Cardiac fibroblast (primary cell): ENCODE measurements at regions not wholly inside any gene's neighbourhood (a gene's known extent, or its start where the extent isn't known, plus 50 kb on each side); places are given as distances from the start of the nearest gene placed in this dataset.
A peak's percentile ranks its signal among the peaks of the same experiment; 100 is the strongest.

Source experiments
- DNase-seq, 2 donors: peaks; one replicate each; pipeline versions ENCODE4 v3.0.0 to v3.0.0-alpha.2; 2010; ENCODE audit warnings: low read depth in 2 of 2
- H3K4me3 ChIP-seq, 2 donors: replicated peaks in 1 of 2; 1 replicate in 1 of 2; 2 replicates in 1 of 2; pipeline ENCODE4 v1.5.1; 2011; ENCODE audit warnings: low read depth in 2 of 2, low read length in 2 of 2, mild to moderate bottlenecking in 2 of 2, moderate library complexity in 1 of 2
- TF ChIP-seq, protein P1 (sequence below): IDR thresholded peaks from one replicate; pipeline ENCODE4 v1.5.1; 2011; ENCODE audit warnings: low read depth, mild to moderate bottlenecking, low read length, inconsistent platforms

DNA sequence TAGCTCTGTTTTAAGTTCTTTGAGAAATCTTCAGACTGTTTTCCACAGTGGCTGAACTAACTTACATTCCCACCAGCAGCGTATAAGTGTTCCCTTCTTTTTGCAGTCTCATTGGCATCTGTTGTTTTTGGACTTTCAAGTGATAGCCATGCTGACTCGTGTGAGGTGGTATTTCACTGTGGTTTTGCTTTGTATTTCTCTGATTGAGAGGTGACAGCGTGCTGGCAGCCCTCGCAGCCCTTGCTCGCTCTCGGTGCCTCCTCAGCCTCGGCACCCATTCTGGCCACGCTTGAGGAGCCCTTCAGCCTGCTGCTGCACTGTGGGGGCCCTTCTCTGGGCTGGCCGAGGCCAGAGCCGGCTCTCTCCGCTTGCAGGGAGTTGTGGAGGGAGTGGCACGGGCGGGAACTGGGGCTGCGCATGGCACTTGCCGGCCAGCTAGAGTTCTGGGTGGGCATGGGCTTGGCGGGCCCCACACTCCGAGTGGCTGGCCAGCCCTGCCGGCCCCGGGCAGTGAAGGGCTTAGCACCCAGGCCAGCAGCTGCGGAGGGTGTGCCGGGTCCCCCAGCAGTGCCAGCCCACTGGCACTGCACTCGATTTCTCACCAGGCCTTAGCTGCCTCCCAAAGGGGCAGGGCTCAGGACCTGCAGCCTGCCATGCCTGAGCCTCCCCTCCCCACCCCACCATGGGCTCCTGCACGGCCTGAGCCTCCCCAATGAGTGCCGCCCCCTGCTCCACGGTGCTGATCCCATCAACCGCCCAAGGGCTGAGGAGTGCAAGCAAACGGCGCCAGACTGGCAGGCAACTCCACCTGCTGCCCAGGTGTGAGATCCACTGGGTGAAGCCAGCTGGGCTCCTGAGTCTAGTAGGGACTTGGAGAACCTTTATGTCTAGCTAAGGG lies 151.8 kb downstream of the IRS1 start:
- TF ChIP-seq, protein P1, sequence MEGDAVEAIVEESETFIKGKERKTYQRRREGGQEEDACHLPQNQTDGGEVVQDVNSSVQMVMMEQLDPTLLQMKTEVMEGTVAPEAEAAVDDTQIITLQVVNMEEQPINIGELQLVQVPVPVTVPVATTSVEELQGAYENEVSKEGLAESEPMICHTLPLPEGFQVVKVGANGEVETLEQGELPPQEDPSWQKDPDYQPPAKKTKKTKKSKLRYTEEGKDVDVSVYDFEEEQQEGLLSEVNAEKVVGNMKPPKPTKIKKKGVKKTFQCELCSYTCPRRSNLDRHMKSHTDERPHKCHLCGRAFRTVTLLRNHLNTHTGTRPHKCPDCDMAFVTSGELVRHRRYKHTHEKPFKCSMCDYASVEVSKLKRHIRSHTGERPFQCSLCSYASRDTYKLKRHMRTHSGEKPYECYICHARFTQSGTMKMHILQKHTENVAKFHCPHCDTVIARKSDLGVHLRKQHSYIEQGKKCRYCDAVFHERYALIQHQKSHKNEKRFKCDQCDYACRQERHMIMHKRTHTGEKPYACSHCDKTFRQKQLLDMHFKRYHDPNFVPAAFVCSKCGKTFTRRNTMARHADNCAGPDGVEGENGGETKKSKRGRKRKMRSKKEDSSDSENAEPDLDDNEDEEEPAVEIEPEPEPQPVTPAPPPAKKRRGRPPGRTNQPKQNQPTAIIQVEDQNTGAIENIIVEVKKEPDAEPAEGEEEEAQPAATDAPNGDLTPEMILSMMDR: no peak
- no peak overlapping the region for H3K4me3 ChIP-seq
- DNase-seq: peak in 1 of 2 donors; percentile 22

DNA sequence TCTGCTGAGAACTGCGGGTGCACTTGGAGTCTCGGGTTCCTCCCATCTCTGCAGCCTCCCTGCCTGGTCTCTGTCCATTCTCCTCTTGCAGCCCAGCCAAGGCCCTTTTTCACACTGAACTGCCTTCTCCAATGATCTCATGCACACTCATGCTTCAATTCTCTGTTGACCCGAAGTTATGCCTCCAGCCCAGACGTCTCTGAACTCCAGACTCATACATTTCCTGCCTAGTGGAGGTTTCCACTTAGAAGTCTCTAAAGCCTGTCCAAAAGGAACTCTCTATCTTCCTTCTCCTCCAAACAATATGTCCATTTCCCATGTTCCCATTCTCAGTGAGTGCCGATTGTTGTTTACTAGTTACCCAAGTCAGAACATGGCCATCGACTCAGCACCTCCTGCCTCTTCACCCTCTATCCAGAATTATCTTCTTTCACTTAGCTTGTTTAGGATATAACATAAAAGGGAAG lies 155.2 kb downstream of the IRS1 start:
- TF ChIP-seq, protein P1: no peak
- no peak overlapping the region for H3K4me3 ChIP-seq
- DNase-seq: peak; percentile 80 to 90

DNA sequence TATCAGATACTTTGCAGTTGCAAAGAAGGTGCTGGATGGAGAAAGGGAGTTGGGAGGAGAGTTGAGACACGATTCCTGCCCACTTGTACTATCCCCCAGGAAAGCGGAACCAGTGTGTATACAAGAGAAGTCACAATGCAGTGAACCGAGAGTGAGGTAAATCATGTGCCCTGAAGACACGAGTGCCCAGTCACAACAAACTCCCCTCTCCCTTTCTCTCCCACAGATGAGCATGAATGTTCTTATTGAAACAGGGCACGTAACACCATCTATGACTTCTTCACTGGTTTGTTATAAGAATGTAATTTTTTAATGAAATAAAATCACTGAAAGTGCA lies 155.7 kb downstream of the IRS1 start:
- TF ChIP-seq, protein P1: no peak
- no peak overlapping the region for H3K4me3 ChIP-seq
- no peak for DNase-seq

DNA sequence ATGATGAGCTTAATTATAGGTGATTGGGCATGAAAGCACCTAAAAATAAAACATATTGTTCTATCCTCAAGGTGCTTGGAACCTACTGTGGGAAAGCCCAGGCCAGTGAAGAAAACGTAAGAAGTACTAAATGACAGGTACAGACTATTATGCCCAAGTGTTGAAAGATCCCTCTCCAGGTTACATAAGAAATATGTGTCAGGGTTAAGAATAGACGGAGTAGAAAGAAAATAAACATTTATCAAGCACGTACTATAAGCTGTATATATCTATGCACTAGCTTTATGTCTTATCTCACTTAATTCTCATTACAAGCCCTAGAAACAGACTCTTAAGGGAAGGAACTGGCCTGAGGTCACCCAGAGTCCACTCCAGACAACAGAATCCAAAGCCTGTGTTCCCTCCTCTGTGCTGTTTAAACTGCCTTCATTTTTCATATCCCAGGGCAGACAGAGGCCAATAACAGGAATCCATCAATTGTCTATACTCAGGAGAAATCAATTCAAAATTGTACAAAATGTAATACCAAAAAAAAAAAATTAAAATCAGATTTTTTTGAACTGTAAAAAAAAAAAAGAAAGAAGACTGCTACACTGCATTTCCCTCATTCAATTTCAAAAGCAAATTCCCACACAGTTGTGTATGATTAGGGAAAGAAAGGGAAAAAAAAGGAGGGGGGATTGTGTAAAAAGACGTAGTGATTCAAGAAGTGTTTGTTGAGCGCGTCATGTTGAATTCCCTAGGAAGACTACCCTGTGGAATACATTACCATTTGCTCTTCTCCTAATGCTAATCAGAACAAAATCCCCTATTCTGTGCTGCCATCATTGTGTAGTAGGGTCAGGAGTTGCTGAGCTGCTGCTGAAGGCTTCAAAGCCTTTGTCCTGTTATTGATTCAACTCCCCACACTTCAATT lies 156.3 kb downstream of the IRS1 start:
- DNase-seq: no peak
- TF ChIP-seq, protein P1: no peak
- no peak overlapping the region for H3K4me3 ChIP-seq

DNA sequence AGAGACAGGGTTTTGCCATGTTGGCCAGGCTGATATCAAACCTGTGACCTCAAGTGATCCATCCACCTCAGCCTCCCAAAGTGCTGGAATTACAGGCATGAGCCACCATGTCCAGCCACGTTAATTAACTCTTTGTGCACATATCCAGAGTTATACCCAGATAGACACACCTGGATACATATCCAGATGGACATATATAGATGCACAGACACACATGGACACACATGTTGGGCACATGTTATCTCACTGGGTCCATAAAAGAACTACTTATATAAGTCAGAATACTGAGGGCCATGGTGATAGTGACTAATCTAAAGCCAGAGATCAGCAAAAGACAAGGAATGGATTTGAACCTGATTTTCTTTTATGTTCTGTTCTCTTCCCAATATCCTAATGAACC lies 158.6 kb downstream of the IRS1 start:
- TF ChIP-seq, protein P1: no peak
- no peak overlapping the region for H3K4me3 ChIP-seq
- DNase-seq: no peak

DNA sequence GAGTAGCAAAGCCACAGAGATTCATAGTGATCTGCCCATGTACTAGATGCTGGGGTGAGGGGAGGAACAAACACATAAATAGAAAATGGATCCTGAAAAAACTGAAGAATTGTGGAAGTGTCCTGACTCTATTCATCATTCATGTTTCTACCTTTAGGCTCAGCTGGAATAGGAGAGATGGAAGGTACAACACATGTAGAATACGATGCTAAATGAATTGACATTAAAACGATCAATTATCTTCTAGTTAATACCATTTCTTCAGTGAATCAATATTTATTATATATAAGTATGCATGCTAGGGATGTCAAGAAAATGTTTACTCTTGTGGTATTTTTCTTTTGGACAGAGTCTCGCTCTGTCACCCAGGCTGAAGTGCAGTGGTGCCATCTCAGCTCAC lies 159.1 kb downstream of the IRS1 start:
- DNase-seq: no peak
- TF ChIP-seq, protein P1: no peak
- no peak overlapping the region for H3K4me3 ChIP-seq
